Right ventricle myocardium superior (tissue), 1 donor: ENCODE measurements at regions not wholly inside any gene's neighbourhood (a gene's known extent, or its start where the extent isn't known, plus 50 kb on each side); places are given as distances from the start of the nearest gene placed in this dataset.
A peak's percentile ranks its signal among the peaks of the same experiment; 100 is the strongest.

ENCODE experiments used
- ATAC-seq: fragments of 200-7000 bp; cut with Tn5 transposase; one replicate; pipeline ENCODE4 v1.9.1; 2020; ENCODE audit warnings: mild to moderate bottlenecking; ENCODE audit not compliant: poor library complexity
- DNase-seq: peaks from one replicate; pipeline ENCODE4 v3.0.0-alpha.2; 2020
- intact Hi-C: fragments of 100-400 bp; cut with DNase I; formaldehyde crosslinking; loops from one replicate; pipeline ENCODE4 v1.11.2; 2022
- donor health status: DM: no; HTN: yes; CAD: no; lungs with severe emphysema.

GRCh38 chr10:123568751-123569150, 97.4 kb upstream of the GPR26 start:
- ATAC-seq (no peak), DNase-seq (no peak)
- intact Hi-C loops = no loop called here

DNA sequence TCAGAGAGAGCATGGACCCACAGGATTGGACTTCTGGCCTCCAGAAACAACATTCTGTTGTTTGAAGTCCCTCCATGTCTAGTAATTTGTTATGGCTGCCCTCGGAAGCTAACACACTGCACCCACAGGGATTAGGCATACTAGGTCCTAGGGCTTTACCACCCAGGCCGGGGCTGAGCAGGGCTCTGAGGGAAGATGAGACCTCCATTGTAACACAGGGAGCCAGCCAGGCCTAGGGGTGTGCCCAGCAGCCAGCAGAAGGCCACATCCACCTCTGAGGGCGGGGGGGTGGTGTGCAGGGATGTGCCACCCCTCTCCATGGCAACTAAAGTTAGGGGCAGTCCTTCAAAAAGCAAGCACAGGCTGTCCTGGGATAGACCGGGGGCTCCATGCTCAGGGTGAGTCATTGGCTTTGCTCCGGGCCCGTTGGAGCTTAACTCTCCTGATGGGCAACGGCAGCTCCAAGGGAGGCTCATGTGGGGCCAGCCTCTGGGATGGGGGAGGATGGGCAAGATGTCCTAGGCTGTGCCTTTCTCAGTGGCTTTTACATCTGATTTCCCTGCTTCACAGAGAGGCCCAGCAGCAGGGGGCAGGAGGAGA, 96.6 kb upstream of the GPR26 start:
- no peak for DNase-seq
- ATAC-seq = no peak
- intact Hi-C loops = no loop called here

DNA sequence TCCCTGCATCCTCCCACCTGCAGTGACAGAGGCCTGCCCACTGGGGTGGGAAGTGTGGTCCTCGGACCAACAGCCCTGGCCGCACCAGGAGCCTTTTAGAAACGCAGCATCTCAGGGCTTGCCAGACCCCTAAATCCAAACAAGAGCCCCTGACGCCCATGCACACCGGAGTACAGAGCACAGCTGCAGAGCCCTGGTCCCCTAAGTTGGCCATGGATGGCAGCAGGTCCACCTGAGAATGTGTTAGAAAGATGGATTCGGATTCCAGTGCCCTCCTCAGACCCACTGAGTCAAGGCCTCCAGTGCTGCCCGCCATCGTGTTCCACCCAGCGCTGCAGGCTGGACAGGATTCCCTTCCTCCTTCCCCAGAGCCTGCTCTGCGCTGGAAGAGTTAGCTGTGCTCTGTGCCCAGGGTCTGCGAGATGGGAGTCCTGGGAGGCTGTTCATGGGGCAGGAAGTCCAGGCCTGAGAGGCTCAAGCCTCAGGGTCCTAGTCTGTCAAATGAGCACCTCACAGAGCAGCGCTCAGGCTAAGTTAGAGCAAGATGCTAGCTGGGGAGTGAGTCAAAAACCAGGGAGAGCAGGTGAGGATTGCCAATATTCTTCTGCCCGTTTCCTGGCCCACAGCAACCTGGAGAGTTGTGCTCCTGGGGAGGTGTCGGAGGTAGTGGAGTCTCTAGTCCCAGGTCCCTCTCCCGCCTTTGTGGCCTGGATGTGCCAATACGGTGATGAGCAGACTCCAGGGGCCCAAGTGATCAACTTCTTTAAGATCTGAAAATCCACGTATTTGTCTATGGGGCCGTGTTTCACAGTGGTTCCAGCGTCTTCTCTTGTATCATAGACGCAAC, 95.9 kb upstream of the GPR26 start:
- DNase-seq = no peak
- ATAC-seq = no peak
- intact Hi-C loops = no loop called here

GRCh38 chr10:123570898-123571515, 95.1 kb upstream of the GPR26 start:
- no peak for DNase-seq
- no peak for ATAC-seq
- intact Hi-C loops = no loop called here

GRCh38 chr10:123571978-123572377, 94.2 kb upstream of the GPR26 start:
- no peak for ATAC-seq
- intact Hi-C loops = no loop called here

GRCh38 chr10:123573236-123574108, 92.7 kb upstream of the GPR26 start:
- intact Hi-C loops = no loop called here
- ATAC-seq (peak; percentile 34), DNase-seq (no peak)

More at GRCh38 chr10:123571978-123572377, 94.2 kb upstream of the GPR26 start:
- DNase-seq = no peak

GRCh38 chr10:123574109-123574698, 92.0 kb upstream of the GPR26 start:
- intact Hi-C loops = no loop called here
- no peak for DNase-seq
- ATAC-seq = no peak

DNA sequence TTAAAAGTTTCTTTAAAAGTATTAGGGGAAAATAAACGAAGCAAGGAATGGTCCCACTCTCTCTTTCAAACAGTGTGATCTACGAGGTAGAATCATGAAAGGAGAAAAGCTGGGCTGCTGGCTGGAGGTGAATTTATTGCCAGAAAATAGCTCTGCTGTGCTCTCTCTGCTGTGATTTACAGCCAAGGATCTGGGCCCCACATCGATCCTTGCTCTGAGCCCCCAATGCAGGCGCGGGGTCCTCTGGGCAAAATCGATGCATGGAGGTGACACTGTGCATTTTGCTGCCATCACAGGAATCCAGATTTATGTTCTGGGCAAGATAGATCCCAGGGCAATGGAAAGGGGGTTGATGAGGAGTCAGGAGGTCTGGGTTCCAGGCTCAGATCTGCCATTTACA, 91.0 kb upstream of the GPR26 start:
- DNase-seq (no peak), ATAC-seq (no peak)
- intact Hi-C loops = no loop called here

DNA sequence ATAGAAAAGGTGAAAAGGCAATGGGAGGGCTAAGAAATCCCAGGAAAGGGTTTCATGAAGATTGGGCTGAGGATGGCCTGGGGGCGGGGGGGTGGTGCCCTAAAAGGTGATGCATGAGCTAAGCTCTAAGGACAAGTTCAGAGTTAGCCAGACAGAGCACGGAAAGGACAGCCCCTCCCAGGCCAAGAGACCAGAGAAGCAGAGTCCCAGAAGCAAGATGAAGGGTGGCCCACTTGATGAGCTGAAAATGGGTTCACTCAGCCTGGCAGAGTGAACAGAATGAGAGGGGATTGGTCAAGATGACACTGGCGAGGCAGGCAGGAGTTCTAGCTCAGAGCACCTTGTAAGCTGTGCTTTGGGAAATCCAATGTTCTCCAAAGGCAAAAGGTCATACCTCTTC, 89.4 kb upstream of the GPR26 start:
- intact Hi-C loops = no loop called here
- DNase-seq (no peak), ATAC-seq (no peak)

DNA sequence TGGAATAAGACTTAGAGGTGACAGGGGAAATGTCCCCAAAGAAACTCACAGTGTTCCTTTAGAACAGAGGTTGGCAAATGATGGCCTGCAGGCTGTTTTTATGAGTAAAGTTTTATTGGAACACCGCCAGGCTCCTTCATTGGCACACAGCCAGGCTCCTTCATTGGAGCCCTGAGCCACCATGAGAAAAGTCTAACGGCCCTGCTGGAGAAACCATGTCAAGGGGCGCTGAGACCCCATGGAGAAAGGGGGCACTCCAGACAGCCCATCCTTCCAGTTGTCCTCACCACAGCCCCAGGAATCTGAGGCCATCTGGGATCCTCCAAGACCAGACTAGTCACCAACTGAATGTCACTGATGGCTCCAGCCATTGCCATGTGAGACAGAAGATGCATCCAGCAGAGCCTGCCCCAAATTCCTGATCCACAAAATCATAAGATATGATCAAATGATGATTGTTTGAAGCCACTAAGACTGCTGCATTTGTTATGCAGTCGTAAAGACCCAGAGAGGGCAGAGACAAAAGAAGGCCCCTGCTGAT, 88.2 kb upstream of the GPR26 start:
- ATAC-seq (no peak), DNase-seq (no peak)
- intact Hi-C loops = no loop called here

DNA sequence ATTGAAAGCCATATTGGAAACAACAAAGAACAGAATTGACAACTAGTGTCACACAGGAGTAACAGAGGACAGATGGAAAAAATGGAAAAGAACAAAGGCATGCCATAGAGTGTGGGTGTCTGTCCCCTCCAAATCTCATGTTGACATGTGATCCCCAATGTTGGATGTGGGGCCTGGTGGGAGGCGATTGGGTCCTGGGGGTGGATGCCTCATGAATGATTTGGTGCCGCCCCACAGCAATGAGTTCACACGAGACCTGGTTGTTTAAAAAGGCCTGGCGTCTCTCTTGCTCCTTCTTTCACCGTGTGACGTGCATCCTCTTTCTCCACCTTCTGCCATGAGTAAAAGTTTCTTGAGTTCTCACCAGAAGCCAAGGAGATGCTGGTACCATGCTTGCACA, 87.4 kb upstream of the GPR26 start:
- ATAC-seq (no peak), DNase-seq (no peak)
- intact Hi-C loops = no loop called here

DNA sequence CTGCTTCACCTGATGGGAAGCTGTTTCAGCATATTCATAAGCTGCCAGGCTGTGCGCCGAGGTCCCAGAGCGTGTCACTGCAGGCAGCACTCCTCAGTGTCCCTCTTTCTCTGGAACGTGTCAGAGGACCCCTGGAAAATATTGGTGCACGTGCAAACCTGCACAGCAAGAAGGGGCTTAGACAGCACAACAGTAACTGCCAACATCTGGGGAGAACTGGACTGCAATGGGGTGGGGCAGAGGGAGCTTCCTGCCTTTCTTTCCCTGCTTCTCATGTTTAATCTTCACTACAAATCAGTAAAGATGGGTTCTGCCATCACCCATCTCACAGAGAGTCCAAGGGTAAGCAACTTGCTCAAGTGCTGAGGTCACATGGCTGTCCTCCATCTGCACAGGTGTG, 86.5 kb upstream of the GPR26 start:
- ATAC-seq = no peak
- intact Hi-C loops = no loop called here
- DNase-seq = no peak

GRCh38 chr10:123580426-123580825, 85.7 kb upstream of the GPR26 start:
- no peak for ATAC-seq
- intact Hi-C loops = no loop called here
- no peak for DNase-seq

- ATAC-seq (no peak), DNase-seq (no peak)
- intact Hi-C loops = loop anchor here (2.0 kb wide), 1 partner anchor 385 kb away; no protein-coding TSS in a partner anchor
Measured at GRCh38 chr10:123581656-123582055, 84.5 kb upstream of the GPR26 start.

- intact Hi-C loops = loop anchor here (2.0 kb wide), 1 partner anchor 384 kb away; no protein-coding TSS in a partner anchor
- peak; percentile 82 for ATAC-seq
Measured at GRCh38 chr10:123582084-123582989, 83.8 kb upstream of the GPR26 start.

GRCh38 chr10:123583639-123584418, 82.3 kb upstream of the GPR26 start:
- ATAC-seq (peak; percentile 86), DNase-seq (peak; percentile 83)
- intact Hi-C loops = loop anchor here (2.0 kb wide), 1 partner anchor 383 kb away; no protein-coding TSS in a partner anchor

More at GRCh38 chr10:123582084-123582989, 83.8 kb upstream of the GPR26 start:
- peak; percentile 77 for DNase-seq

DNA sequence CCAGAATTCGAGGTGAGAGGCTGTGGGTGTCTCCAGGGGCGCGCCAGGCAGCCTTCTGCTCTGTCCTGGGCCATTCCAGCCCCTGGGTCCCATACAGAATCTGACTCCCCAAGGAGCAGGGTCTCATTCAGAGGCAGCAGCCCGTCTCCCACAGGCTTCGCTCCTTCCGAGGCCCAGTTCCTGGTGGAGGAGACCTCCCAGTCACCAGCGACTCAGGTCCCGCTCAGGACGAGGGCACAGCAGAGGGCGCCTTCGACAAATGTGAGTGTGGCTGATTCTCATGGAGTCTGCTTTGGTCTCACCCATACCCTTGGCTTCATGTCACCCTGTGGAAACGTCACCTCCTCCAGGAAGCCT, 81.8 kb upstream of the GPR26 start:
- no peak for DNase-seq
- ATAC-seq = no peak
- intact Hi-C loops = no loop called here
